Smooth muscle cell (in vitro differentiated cells): ENCODE measurements at regions not wholly inside any gene's neighbourhood (a gene's known extent, or its start where the extent isn't known, plus 50 kb on each side); places are given as distances from the start of the nearest gene placed in this dataset.
"Not testable (repeated sequence)": the region's sequence is repeated elsewhere in the genome, so short reads cannot be mapped to it uniquely, and the experiment has no call there.

Experiments used
- DNase-seq: peaks from one replicate; lab custom pipeline; 2025; ENCODE audit not compliant: unreplicated experiment; lab: John Stamatoyannopoulos, UW
- H2AFZ ChIP-seq: fragments of 200-600 bp; sonication (generic); 2 replicates; pipeline ENCODE4 v1.6.0; 2016; ENCODE audit warnings: antibody characterized with exemption, low read depth, mild to moderate bottlenecking
- H3F3A ChIP-seq: fragments of 200-600 bp; sonication (generic); 2 replicates; pipeline ENCODE4 v1.6.0; 2017; ENCODE audit warnings: antibody characterized with exemption, low read depth
- H3K27ac ChIP-seq: fragments of 200-600 bp; sonication (generic); 2 replicates; pipeline ENCODE4 v1.5.1; 2016; ENCODE audit warnings: low read depth, mild to moderate bottlenecking
- H3K27me3 ChIP-seq: fragments of 200-600 bp; sonication (generic); 2 replicates; pipeline ENCODE4 v1.6.1; 2016; ENCODE audit warnings: low read depth, mild to moderate bottlenecking
- H3K36me3 ChIP-seq: fragments of 200-600 bp; sonication (generic); 2 replicates; pipeline ENCODE4 v1.5.1; 2016; ENCODE audit warnings: low read depth
- H3K4me1 ChIP-seq: fragments of 200-600 bp; sonication (generic); 2 replicates; pipeline ENCODE4 v1.5.1; 2016; ENCODE audit warnings: low read depth
- H3K4me2 ChIP-seq: fragments of 200-600 bp; sonication (generic); 2 replicates; pipeline ENCODE4 v1.6.0; 2016; ENCODE audit warnings: mild to moderate bottlenecking
- H3K4me3 ChIP-seq: fragments of 200-600 bp; sonication (generic); 2 replicates; pipeline ENCODE4 v1.5.1; 2016; ENCODE audit warnings: mild to moderate bottlenecking
- H3K79me2 ChIP-seq: fragments of 200-600 bp; sonication (generic); 2 replicates; pipeline ENCODE4 v1.6.0; 2016; ENCODE audit warnings: low read depth, mild to moderate bottlenecking
- H3K9ac ChIP-seq: fragments of 200-600 bp; sonication (generic); 2 replicates; pipeline ENCODE4 v1.6.0; 2016; ENCODE audit warnings: low read depth
- H3K9me3 ChIP-seq: fragments of 200-600 bp; sonication (generic); replicated peaks from 2 replicates; pipeline ENCODE4 v1.5.1; 2016; ENCODE audit warnings: low read depth
- H4K20me1 ChIP-seq: fragments of 200-600 bp; sonication (generic); 2 replicates; pipeline ENCODE4 v1.6.0; 2016; ENCODE audit warnings: low read depth
- WGBS: methylation state at CpG from one replicate; pipeline ENCODE4 v1.1.7; 2016; ENCODE audit warnings: low lambda C conversion rate; 5-methylcytosine and 5-hydroxymethylcytosine counted together
- TF ChIP-seq, protein P1 (sequence below): fragments of 200-600 bp; sonication (generic); IDR thresholded peaks from 2 replicates; pipeline ENCODE4 v1.5.1; 2017; ENCODE audit warnings: borderline replicate concordance, mild to moderate bottlenecking, antibody characterized with exemption; ENCODE audit not compliant: insufficient read depth, poor library complexity, severe bottlenecking

DNA sequence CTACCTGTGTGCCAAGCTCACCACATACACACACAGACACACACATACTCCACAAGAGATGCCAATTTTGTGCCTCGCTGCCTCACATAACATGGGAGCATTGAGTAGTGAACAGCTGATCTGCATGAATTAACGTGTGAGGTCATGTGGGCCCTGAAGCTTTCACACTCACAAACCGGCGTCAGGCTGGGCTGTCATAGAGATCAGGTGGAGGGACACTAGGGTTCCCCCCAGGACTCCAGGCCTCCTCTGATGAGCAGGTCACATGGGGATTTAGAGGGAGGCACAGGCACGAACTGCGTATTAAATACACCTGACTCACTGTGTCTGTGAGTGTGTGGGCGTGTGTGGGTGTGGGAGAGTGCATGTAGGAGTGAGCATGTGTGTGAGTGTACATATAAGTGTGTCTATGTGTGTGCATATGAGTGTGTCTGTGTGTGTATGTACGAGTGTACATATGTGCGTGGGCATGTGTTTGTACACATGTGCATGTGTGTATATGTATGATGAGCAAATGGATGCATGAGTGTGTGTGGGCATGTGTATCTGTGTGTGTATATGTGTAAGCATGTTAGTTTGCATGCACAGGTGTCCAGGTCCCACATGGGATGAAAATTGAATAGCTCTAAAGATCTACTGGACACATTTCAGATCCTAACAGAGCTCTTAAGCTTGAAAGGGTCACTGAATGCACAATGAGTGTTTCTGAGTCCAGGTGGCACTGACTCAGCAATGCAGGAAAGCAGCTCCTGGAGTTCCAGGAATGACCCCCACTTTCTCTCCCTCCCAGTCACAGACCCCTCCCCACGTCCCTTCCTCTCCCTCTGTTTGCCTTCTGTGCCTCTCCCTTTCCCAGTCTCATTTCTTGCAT, 336.6 kb downstream of the PREX1 start:
- Histone ChIP-seq H3K27me3 (no peaks in the 10 kb centered on the region), H4K20me1 (no peaks in the 10 kb centered on the region), H3K4me3 (no peak overlapping the region), H2AFZ (no peak overlapping the region), H3K27ac (no peak overlapping the region), H3K4me1 (peaks cover 4% of the 10 kb centered on the region), H3K79me2 (no peaks in the 10 kb centered on the region), H3K4me2 (no peak overlapping the region), H3F3A (no peaks in the 10 kb centered on the region), H3K9ac (no peak overlapping the region), H3K36me3 (no peaks in the 10 kb centered on the region), H3K9me3 (no peaks in the 10 kb centered on the region)
- DNase-seq: no peak
- WGBS: 91% methylated on average over 10 of the region's 10 CpGs
- TF ChIP-seq, protein P1, sequence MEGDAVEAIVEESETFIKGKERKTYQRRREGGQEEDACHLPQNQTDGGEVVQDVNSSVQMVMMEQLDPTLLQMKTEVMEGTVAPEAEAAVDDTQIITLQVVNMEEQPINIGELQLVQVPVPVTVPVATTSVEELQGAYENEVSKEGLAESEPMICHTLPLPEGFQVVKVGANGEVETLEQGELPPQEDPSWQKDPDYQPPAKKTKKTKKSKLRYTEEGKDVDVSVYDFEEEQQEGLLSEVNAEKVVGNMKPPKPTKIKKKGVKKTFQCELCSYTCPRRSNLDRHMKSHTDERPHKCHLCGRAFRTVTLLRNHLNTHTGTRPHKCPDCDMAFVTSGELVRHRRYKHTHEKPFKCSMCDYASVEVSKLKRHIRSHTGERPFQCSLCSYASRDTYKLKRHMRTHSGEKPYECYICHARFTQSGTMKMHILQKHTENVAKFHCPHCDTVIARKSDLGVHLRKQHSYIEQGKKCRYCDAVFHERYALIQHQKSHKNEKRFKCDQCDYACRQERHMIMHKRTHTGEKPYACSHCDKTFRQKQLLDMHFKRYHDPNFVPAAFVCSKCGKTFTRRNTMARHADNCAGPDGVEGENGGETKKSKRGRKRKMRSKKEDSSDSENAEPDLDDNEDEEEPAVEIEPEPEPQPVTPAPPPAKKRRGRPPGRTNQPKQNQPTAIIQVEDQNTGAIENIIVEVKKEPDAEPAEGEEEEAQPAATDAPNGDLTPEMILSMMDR: no peak

DNA sequence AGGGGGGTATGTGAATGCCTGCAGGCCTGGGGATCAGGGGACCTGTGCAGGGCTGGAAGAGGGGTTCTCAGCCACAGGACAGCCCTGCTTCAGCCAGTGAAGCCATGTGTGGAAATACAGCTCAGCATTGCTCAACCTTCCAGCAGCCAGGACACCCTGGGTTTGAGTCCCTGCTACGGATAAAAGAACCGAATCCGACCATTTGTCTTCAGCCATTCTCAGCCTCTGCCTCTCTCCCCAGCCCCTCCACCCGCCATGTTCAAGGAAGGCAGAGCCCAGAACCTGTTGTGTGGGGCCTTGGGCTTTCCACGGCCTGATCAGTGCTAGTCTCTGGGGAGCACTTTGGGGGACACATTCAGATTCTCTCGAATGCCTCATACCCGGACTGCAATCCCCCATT, 337.5 kb downstream of the PREX1 start:
- H3K36me3 ChIP-seq, DNase-seq, H3K4me2 ChIP-seq, H3K4me1 ChIP-seq, H3F3A ChIP-seq, H3K9me3 ChIP-seq, H3K27me3 ChIP-seq, H3K4me3 ChIP-seq, H2AFZ ChIP-seq, H4K20me1 ChIP-seq, H3K27ac ChIP-seq, H3K79me2 ChIP-seq, H3K9ac ChIP-seq: not testable (repeated sequence)
- 84% methylated on average over 7 of the region's 7 CpGs for WGBS

DNA sequence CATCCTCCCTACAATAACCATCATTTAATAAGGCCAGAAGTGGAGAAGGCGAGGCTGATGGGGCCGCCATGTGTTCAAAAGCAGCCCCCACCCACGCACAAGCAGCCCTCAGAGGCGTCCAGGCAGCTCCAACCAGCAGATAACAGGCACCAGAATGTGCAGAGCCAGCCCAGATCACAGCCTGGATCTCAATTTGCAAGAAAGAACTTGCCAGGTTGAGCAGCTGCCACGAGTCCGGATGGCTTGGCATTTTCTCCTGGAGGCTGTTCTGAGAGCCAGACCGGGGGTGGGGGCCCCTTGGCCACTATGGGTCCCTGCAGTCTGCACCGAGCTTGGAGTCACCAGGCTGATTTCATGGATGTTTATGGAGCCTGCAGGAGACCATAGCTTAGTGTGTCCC, 338.1 kb downstream of the PREX1 start:
- Histone ChIP-seq H3F3A (no peaks in the 10 kb centered on the region), H2AFZ (no peak overlapping the region), H3K27ac (no peak overlapping the region), H3K27me3 (no peaks in the 10 kb centered on the region), H3K4me1 (peaks cover 4% of the 10 kb centered on the region), H3K79me2 (no peaks in the 10 kb centered on the region), H4K20me1 (no peaks in the 10 kb centered on the region), H3K4me3 (no peak overlapping the region), H3K9ac (no peak overlapping the region), H3K36me3 (no peaks in the 10 kb centered on the region), H3K4me2 (no peak overlapping the region), H3K9me3 (no peaks in the 10 kb centered on the region)
- WGBS: 39% methylated on average over 8 of the region's 8 CpGs
- no peak for DNase-seq
- TF ChIP-seq, protein P1: no peak

DNA sequence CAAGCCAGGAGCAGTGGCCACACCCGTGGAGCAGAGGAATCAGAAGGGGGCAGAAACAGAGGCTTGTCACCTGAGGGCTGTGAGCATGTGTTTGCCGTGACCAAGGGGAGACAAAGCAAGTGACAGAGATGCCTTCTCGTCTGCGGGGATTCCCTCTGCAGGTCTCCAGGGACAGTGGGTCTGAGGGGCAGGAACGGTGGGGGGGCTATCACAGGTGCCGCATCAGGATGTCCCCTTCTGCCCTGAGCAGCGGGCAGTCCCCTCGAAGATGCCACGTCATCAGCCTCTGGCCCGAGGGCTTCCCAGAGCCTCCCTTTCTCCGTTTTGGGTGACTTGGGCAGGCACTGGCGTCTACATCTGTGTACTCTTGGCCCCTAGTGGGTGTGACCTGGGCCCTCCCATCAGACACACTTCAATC, 338.7 kb downstream of the PREX1 start:
- TF ChIP-seq, protein P1: no peak
- Histone ChIP-seq H4K20me1 (no peaks in the 10 kb centered on the region), H3K9me3 (no peaks in the 10 kb centered on the region), H3K79me2 (no peaks in the 10 kb centered on the region), H3K27me3 (no peaks in the 10 kb centered on the region), H3K36me3 (no peaks in the 10 kb centered on the region), H3K9ac (no peak overlapping the region), H3K4me3 (no peak overlapping the region), H3F3A (no peaks in the 10 kb centered on the region), H3K4me2 (no peak overlapping the region), H3K4me1 (peaks cover 4% of the 10 kb centered on the region), H3K27ac (no peak overlapping the region), H2AFZ (no peak overlapping the region)
- DNase-seq: no peak
- WGBS: 92% methylated on average over 12 of the region's 12 CpGs

DNA sequence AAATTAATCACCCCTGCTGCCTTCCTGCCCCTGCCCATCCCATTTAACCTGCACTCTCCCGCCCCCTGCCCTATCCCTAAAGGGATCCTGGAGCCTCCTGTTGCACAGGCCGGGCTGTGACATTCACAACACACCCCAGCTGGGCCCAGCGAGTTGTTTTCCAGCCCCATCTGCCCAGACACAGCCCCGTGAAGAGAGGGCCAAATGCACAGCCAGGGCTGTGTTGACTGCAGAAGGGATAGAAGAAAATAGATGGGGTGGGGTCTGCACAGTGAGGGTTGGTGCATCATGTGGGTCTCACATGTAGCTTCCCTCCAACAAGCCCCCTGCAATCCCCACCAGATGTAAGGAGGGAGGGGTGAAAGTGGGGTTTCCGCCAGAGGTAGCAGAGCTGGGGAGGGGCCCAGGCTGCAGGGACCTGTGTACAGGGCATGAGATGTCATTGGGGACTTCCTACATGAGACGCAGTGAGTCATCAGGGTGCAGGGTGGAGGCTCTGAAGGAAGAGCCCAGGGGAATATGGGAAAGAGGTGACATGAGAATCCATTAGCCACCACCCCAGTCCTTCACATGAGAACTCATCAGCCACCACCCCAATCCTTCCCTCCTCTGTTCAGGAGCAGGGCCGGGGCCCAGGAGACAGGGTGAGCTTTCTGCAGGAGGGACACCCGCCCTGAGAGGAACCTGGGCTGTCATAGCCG, 339.3 kb downstream of the PREX1 start:
- H3K9me3 ChIP-seq, H3K4me2 ChIP-seq, H3K4me3 ChIP-seq, DNase-seq, H3K79me2 ChIP-seq, H3K27me3 ChIP-seq, H2AFZ ChIP-seq, H3K9ac ChIP-seq, H3K36me3 ChIP-seq, H3K27ac ChIP-seq, H3K4me1 ChIP-seq, H4K20me1 ChIP-seq, H3F3A ChIP-seq: not testable (repeated sequence)
- WGBS: 81% methylated on average over 9 of the region's 9 CpGs
